ENCODE measurements at regions not wholly inside any gene's neighbourhood (a gene's known extent, or its start where the extent isn't known, plus 50 kb on each side); places are given as distances from the start of the nearest gene placed in this dataset.
"Not testable (repeated sequence)": the region's sequence is repeated elsewhere in the genome, so short reads cannot be mapped to it uniquely, and the experiment has no call there.

GRCh38 chr6:25124216-25124715 is 154.9 kb upstream of the CARMIL1 start:
- DNase-seq (ENCODE audit: low read depth), result no peak

DNA sequence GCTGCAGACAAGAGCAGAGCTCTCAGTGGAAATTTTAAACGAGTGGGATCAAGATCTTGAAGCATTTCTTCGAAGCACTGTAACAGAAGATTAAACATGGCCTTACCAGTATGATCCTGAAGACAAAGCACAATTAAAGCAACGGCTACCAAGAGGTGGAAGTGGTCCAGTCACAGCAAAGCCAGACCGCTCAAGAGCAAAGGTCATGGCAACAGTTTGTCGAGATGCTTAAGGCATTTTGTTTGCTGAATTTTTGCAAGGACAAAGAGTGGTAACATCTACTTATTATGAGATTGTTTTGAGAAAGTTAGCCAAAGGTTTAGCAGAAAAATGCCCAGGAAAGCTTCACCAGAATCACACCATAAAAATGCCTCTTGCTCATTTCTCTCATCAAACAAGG is 153.4 kb upstream of the CARMIL1 start:
- no peak for DNase-seq (ENCODE audit: low read depth)

DNA sequence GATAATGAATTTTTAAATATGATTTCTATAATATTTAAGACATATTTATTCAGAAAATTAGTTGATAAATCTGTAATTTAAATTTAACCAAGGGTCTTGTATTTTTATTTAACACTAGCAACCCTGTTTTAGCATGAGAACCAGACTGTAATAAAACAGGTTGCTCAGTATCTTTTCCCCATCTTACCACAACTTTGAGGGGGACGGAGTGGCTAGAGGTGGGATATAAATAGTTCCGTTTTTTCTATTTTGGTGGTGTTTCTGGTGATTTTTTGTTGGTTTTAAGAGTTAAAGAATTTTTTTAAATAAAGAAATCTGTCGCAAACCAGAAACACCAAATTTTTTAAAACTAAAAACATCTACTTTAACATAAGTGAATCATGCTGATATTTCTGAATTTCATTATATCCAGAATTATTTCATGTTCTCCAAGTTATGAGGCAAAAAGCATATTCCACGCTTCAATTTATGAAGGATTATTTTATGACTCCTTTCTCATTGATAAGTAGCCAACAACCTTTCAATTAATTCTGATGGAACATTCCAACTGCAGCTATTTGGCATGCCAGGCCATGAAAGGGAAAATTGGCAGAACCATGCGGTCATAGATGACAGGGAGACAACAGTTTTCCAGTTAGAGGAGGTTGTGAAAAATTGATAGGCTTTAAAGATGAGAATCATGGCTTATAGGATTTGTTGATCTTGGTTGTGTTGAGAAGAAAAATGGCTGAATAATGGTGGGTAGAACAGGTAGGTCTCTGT is 151.9 kb upstream of the CARMIL1 start:
- no peak for DNase-seq (ENCODE audit: low read depth)

GRCh38 chr6:25130518-25130917 is 148.7 kb upstream of the CARMIL1 start:
- DNase-seq (ENCODE audit: low read depth), result no peak

DNA sequence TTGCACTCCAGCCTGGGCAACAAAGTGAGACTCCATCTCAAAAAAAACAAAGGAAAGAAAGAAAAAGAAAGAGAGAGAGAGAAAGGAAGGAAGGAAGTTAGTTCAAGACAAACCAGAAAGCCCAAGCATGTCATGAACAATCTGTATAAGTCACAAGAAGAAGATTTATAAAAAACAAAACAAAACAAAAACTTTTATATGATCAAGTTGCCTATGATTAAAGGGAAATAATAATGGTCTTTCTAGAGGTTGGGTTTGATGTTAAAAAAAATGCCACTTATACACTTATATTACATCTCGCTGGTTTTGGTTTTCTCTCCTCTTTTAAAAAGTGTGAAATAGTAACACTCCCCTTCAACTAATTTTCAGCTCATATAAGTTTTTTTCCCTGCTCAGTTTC is 146.2 kb upstream of the CARMIL1 start:
- DNase-seq (ENCODE audit: low read depth), result no peak

DNA sequence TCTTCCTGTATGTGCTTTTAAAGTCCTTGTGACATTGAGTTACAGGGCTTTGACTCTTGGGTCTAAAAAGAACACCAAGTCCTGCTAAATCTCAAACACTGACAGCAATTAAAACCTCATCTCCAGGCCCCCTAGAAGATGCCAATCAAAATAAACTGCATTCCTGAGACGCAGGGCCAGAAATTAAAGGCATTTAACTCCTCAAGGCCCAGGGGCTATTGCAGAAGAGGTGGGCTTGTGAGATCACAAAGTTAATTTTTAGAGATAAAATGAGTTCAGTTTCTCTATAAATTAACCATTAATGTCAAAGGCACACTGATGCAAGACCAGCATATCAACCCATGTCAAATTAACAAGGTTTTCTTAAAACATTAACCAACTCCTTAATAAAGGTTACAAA is 145.6 kb upstream of the CARMIL1 start:
- DNase-seq (ENCODE audit: low read depth), result no peak

GRCh38 chr6:25136854-25137253 is 142.3 kb upstream of the CARMIL1 start:
- DNase-seq (ENCODE audit: low read depth), result no peak

GRCh38 chr6:25137480-25137879 is 141.7 kb upstream of the CARMIL1 start:
- DNase-seq (ENCODE audit: low read depth), result peak; percentile 8

DNA sequence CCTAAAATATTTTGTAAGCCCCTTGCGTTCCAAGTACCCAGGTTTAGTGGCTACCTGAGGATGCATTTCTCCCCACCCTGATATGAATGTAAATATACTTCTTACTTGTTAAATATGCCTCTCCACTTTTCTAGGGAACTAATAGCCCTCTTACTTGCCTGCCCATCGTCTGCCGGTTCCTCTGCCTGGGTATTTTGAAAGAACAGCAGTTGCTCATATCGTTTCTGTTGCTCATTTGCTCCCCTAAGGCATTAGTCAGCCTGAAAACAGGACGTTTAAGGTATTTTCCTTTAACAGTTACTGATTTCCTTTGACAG is 141.3 kb upstream of the CARMIL1 start:
- no peak for DNase-seq (ENCODE audit: low read depth)

GRCh38 chr6:25138233-25138933 is 140.8 kb upstream of the CARMIL1 start:
- DNase-seq (ENCODE audit: low read depth), result peak; percentile 56

- DNase-seq (ENCODE audit: low read depth), result no peak
Measured at GRCh38 chr6:25138934-25139415, 140.2 kb upstream of the CARMIL1 start.

GRCh38 chr6:25139608-25140007 is 139.6 kb upstream of the CARMIL1 start:
- not testable (repeated sequence) for DNase-seq (ENCODE audit: low read depth)

GRCh38 chr6:25142506-25142905 is 136.7 kb upstream of the CARMIL1 start:
- no peak for DNase-seq (ENCODE audit: low read depth)

DNA sequence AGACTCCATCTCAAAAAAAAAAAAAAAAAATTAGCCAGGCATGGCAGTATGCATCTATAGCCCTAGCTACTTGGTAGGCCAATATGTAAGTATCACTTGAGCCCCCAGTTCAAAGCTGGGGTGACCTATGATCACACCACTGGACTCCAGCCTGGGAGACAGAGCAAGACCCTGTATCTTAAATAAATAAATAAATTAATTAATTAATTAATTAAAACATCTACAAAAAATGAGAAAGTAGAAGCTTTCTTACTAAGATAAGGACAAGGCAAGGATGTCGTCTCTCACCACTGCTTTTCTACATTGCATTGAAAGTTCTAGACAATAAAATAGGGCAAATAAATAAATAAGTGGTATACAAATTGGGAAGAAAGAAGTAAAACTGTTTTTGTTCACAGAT is 134.3 kb upstream of the CARMIL1 start:
- DNase-seq (ENCODE audit: low read depth), result no peak

GRCh38 chr6:25147223-25147622 is 132.0 kb upstream of the CARMIL1 start:
- no peak for DNase-seq (ENCODE audit: low read depth)

GRCh38 chr6:25150031-25150430 is 129.1 kb upstream of the CARMIL1 start:
- DNase-seq (ENCODE audit: low read depth), result no peak

DNA sequence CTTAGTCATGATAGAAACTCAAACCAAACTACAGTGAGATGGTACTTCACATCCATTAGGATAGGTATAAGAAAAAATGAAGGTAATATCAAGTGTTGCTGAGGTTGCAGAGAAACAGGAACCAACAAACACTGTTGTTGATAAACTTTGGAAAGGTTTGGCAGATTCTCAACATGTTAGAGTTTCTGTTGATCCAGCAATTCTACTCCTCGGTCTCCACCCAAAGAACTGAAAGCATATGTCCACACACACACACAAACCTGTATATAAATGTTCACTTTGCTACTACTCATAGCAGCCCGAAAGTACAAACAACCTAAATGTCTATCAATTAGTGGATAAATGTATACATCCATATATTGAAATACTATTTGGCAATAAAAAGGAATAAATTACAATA is 128.3 kb upstream of the CARMIL1 start:
- DNase-seq (ENCODE audit: low read depth), result no peak

DNA sequence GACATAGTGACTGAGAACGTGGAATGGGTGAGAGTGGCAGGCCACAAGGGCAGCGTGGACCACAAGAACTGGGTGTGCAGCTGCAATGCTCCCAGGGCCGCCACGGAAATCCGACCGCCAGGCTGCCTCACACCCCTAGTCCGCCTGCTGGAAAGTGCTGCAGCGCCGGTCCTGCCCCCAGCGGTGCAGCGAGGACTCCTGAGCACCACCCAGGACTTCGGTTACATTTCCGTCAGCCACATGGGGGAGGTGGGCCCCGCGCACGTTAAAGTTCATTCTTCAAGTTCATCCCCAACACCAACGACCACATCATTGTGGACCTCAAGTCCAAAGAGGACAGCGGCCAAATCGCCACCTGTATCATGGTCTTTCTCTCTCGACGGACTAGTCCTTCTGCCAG is 126.1 kb upstream of the CARMIL1 start:
- no peak for DNase-seq (ENCODE audit: low read depth)

DNA sequence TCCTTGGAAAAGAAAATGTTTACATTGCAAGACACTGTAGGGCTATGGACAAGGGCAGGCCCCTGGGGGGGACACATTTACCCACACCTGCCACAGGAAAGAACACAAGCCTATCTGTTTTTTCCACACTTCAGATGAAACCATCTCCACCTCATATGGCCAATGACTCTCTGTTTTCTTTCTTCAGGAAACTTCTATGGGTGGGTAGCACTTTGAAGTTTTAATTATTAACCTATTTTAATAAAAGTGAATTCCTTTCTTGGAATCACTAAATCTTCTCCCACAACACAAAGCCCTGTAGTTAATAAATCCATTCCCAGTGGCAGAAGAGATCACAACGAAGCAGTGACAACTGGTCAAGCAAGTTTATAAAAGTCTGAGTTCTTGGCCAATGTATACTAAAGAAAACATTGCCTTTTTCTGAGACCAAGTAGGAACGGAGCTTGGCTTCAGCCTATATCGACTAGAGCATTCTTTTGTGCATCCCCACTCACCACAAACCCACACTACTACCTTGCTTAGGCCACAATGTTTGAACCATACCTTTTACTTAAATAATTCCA is 125.1 kb upstream of the CARMIL1 start:
- no peak for DNase-seq (ENCODE audit: low read depth)

- no peak for DNase-seq (ENCODE audit: low read depth)
Measured at GRCh38 chr6:25155211-25155610, 124.0 kb upstream of the CARMIL1 start.

DNA sequence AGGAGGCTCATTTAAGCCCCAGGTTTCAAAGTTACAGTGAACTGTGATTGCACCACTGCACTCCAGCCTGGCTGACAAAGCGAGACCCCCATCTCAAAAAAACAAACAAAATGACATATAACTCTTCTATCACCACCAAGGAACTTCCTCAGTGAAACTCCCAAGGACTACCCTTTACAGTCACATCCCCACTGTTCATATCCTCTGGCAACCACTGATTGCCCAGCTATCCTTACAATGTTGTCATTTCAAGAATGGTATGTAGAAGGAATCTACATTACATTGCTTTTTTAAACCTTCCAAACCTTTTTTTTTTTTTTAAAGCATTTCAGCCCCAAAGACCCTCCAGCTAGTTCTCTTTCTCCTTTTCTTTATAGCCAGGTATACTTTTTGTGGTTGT is 123.1 kb upstream of the CARMIL1 start:
- DNase-seq (ENCODE audit: low read depth), result no peak

GRCh38 chr6:25157183-25157582 is 122.0 kb upstream of the CARMIL1 start:
- no peak for DNase-seq (ENCODE audit: low read depth)

- no peak for DNase-seq (ENCODE audit: low read depth)
Measured at GRCh38 chr6:25157842-25158241, 121.3 kb upstream of the CARMIL1 start.

All from activated T-cell treated with anti-CD3 and anti-CD28 coated beads for 24 hours (primary cell).